ENCODE measurements at regions not wholly inside any gene's neighbourhood (a gene's known extent, or its start where the extent isn't known, plus 50 kb on each side); places are given as distances from the start of the nearest gene placed in this dataset.
"Not testable (repeated sequence)": the region's sequence is repeated elsewhere in the genome, so short reads cannot be mapped to it uniquely, and the experiment has no call there.

GRCh38 chr3:11906407-11906806, 59.7 kb upstream of the TAMM41 start:
- DNase-seq (no peak), ATAC-seq (no peak)
- Histone ChIP-seq H3K27me3 (peaks cover 0 to 6% (median 0%) of the 10 kb centered on the region in 9 donors), H3K4me1 (no peaks in the 10 kb centered on the region), H3K36me3 (no peaks in the 10 kb centered on the region), H3K27ac (no peak overlapping the region), H3K9me3 (no peaks in the 10 kb centered on the region), H3K4me3 (no peak overlapping the region)
- intact Hi-C loops (cut with DNase I), result no loop called here
- no peak for TF ChIP-seq POLR2A (IDR thresholded peaks at IDR 0.05)
- no peak for TF ChIP-seq CTCF (IDR thresholded peaks at IDR 0.05)
- WGBS, 4 donors, result 78 to 89% (median 83%) methylated on average over 8 of the region's 8 CpGs

- Histone ChIP-seq H3K4me3 (no peak overlapping the region), H3K36me3 (no peaks in the 10 kb centered on the region), H3K27me3 (peaks cover 0 to 6% (median 0%) of the 10 kb centered on the region in 9 donors), H3K27ac (no peak overlapping the region), H3K4me1 (no peaks in the 10 kb centered on the region), H3K9me3 (no peaks in the 10 kb centered on the region)
- intact Hi-C loops (cut with DNase I), result no loop called here
- TF ChIP-seq CTCF (IDR thresholded peaks at IDR 0.05), result no peak
- no peak for TF ChIP-seq POLR2A (IDR thresholded peaks at IDR 0.05)
- ATAC-seq, result no peak
- WGBS, 4 donors, result 57 to 59% (median 58%) methylated on average over 14 of the region's 14 CpGs
- no peak for DNase-seq
Observed at GRCh38 chr3:11907667-11908660, 61.3 kb upstream of the TAMM41 start.

GRCh38 chr3:11908981-11909698, 62.5 kb upstream of the TAMM41 start:
- Histone ChIP-seq H3K4me3 (no peak overlapping the region), H3K36me3 (no peaks in the 10 kb centered on the region), H3K9me3 (no peaks in the 10 kb centered on the region), H3K27me3 (peaks cover 0 to 1% (median 0%) of the 10 kb centered on the region in 9 donors), H3K4me1 (no peaks in the 10 kb centered on the region), H3K27ac (no peak overlapping the region)
- DNase-seq (no peak), ATAC-seq (no peak)
- 71 to 81% (median 76%) methylated on average over 20 to 22 of the region's 22 CpGs for WGBS, 4 donors
- no peak for TF ChIP-seq POLR2A (IDR thresholded peaks at IDR 0.05)
- TF ChIP-seq CTCF (IDR thresholded peaks at IDR 0.05), result no peak
- intact Hi-C loops (cut with DNase I), result no loop called here

GRCh38 chr3:11909726-11910125, 63.0 kb upstream of the TAMM41 start:
- TF ChIP-seq CTCF (IDR thresholded peaks at IDR 0.05) (no peak), POLR2A (IDR thresholded peaks at IDR 0.05) (no peak)
- intact Hi-C loops (cut with DNase I), result loop anchor here in 1 of 10 donors (10.0 kb wide), 1 partner anchor 965 kb away; no protein-coding TSS in a partner anchor
- H3K27me3 ChIP-seq, result no peaks in the 10 kb centered on the region
- H3K9me3 ChIP-seq, result no peaks in the 10 kb centered on the region
- DNase-seq (no peak), ATAC-seq (no peak)
- H3K4me3 ChIP-seq, result no peak overlapping the region
- no peak overlapping the region for H3K27ac ChIP-seq
- no peaks in the 10 kb centered on the region for H3K4me1 ChIP-seq
- H3K36me3 ChIP-seq, result no peaks in the 10 kb centered on the region
- WGBS, 4 donors, result 80 to 85% (median 84%) methylated on average over 4 of the region's 4 CpGs

- ATAC-seq, H3K27ac ChIP-seq, H3K36me3 ChIP-seq, H3K4me1 ChIP-seq, H3K27me3 ChIP-seq, DNase-seq, H3K4me3 ChIP-seq, H3K9me3 ChIP-seq: not testable (repeated sequence)
- 76 to 84% (median 83%) methylated on average over 5 of the region's 5 CpGs for WGBS, 4 donors
- intact Hi-C loops (cut with DNase I), result loop anchor here in 1 of 10 donors (10.0 kb wide), 1 partner anchor 964 kb away; no protein-coding TSS in a partner anchor
Observed at GRCh38 chr3:11910216-11910930, 63.7 kb upstream of the TAMM41 start.
